AG04450 (cell line): ENCODE measurements at regions not wholly inside any gene's neighbourhood (a gene's known extent, or its start where the extent isn't known, plus 50 kb on each side); places are given as distances from the start of the nearest gene placed in this dataset.

Experiments
- CTCF ChIA-PET: fragments of 300-600, 350-600 bp; formaldehyde crosslinking; extraction: SDS; loops from one replicate; lab custom pipeline; 2022; ENCODE audit warnings: antibody characterized with exemption, inconsistent platforms; lab: Charles Lee
- POLR2A ChIA-PET: fragments of 350-600 bp; formaldehyde crosslinking; extraction: SDS; loops from one replicate; lab custom pipeline; 2021; ENCODE audit warnings: antibody characterized with exemption, inconsistent platforms; lab: Yijun Ruan, JAX
- DNase-seq: peaks from one replicate; pipeline ENCODE4 v3.0.0-alpha.2; 2011; ENCODE audit warnings: low read depth, low spot score
- H3K27ac ChIP-seq: one replicate; pipeline ENCODE4 v1.5.1; 2012; ENCODE audit warnings: low read depth, low read length, control low read depth
- H3K27me3 ChIP-seq: one replicate; pipeline ENCODE4 v1.6.0; 2012; ENCODE audit warnings: low read length; ENCODE audit not compliant: control insufficient read depth, insufficient read depth
- H3K4me3 ChIP-seq: 2 replicates; pipeline ENCODE4 v1.5.1; 2011; ENCODE audit warnings: mild to moderate bottlenecking, low read depth, low read length, control low read depth
- H3K9me3 ChIP-seq: 2 replicates; pipeline ENCODE4 v1.5.1; 2012; ENCODE audit warnings: low read length; ENCODE audit not compliant: control insufficient read depth, insufficient read depth
- TF ChIP-seq, protein P1 (sequence below): IDR thresholded peaks from 2 replicates; pipeline ENCODE4 v1.5.1; 2011; ENCODE audit warnings: low read depth, low read length, control low read depth, inconsistent platforms

DNA sequence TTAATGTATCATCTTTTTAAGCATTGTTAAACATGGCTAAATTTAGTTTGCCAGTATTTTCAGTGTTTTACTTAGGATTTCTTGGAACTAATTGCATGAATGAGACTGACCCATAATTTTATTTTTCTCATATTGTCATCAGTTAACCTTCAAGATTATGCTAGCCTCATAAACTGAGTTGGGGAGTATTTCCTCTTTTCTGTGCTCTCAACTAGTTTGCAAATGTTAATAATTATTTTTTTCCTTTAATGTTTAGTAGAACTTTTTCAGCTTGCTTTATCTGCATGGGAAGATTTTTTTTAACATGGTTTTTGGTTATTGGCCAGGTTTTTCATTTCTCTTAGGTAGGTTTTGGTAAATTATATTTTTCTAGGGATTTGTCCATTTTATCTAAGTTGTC lies 235.4 kb upstream of the SESN3 start:
- H3K27ac ChIP-seq, result no peak overlapping the region
- no peak overlapping the region for H3K4me3 ChIP-seq
- TF ChIP-seq, protein P1, sequence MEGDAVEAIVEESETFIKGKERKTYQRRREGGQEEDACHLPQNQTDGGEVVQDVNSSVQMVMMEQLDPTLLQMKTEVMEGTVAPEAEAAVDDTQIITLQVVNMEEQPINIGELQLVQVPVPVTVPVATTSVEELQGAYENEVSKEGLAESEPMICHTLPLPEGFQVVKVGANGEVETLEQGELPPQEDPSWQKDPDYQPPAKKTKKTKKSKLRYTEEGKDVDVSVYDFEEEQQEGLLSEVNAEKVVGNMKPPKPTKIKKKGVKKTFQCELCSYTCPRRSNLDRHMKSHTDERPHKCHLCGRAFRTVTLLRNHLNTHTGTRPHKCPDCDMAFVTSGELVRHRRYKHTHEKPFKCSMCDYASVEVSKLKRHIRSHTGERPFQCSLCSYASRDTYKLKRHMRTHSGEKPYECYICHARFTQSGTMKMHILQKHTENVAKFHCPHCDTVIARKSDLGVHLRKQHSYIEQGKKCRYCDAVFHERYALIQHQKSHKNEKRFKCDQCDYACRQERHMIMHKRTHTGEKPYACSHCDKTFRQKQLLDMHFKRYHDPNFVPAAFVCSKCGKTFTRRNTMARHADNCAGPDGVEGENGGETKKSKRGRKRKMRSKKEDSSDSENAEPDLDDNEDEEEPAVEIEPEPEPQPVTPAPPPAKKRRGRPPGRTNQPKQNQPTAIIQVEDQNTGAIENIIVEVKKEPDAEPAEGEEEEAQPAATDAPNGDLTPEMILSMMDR, result no peak
- ChIA-PET POLR2A (no interaction called here), CTCF (no interaction called here)
- DNase-seq, result no peak
- H3K27me3 ChIP-seq, result no peaks in the 10 kb centered on the region
- H3K9me3 ChIP-seq, result no peaks in the 10 kb centered on the region

DNA sequence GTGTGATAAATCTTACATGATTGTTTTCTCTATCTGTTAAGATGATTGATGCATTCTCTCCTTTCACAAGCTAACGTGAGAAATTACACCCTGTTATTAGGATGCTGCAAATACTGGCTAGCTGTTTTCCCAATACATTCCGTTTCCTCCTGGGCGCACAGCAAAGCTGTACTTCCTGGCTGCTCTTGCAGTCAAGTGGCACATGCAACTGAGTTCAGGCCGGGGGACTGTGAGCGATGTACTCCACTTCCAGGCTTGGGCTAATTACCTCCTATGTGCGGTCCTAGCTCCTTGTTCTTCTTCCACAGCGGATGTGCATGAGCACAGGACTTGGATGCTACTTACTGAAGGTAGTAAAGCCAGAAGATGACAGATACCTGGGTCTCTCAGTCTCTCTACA lies 234.9 kb upstream of the SESN3 start:
- POLR2A ChIA-PET, result no interaction called here
- CTCF ChIA-PET, result no interaction called here
- no peak for DNase-seq
- no peaks in the 10 kb centered on the region for H3K9me3 ChIP-seq
- TF ChIP-seq, protein P1, result no peak
- H3K27me3 ChIP-seq, result no peaks in the 10 kb centered on the region
- H3K4me3 ChIP-seq, result no peak overlapping the region
- no peak overlapping the region for H3K27ac ChIP-seq

DNA sequence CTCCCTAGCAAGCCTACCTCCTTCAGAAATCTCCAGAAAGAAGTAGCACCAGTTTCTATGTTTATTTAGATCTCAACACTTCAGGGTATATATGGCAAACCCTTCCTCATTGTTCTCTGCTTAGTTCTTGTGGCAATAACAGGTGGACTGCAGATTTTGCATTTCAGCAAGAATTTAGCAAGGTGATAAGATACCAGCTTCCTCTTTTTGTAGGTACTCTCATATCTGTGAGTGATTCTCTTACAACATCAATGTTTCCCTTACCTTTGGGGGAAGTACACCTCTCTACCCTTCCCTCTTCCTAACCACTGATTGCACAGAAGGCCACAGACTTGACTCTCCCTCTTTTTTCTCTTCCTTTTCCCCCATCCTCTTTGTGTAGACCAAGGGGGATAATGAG lies 230.9 kb upstream of the SESN3 start:
- POLR2A ChIA-PET, result no interaction called here
- Histone ChIP-seq H3K27ac (no peak overlapping the region), H3K4me3 (no peak overlapping the region), H3K27me3 (no peaks in the 10 kb centered on the region), H3K9me3 (no peaks in the 10 kb centered on the region)
- TF ChIP-seq, protein P1, result no peak
- CTCF ChIA-PET, result no interaction called here
- DNase-seq, result no peak

DNA sequence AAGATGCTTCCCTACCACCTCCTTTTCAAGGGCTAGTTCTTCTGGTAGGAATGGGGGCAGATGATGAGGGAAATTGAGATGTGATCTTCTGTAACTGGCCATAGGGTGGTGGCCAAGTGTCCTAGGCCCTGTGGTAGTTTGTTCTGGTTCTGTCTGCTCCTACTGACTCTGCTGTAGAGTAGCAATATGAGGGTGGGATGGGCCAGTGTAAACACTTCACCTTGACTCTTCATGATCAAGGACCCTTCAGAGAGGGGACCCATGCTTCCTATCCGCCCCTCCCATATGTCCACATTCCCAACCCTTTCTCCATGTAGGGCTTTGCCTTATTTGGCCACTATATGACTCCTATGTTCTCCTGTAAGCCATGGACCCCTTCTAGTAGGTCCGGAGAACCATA lies 230.3 kb upstream of the SESN3 start:
- no peaks in the 10 kb centered on the region for H3K9me3 ChIP-seq
- DNase-seq, result no peak
- ChIA-PET POLR2A (no interaction called here), CTCF (no interaction called here)
- TF ChIP-seq, protein P1, result no peak
- H3K27ac ChIP-seq, result no peak overlapping the region
- no peak overlapping the region for H3K4me3 ChIP-seq
- no peaks in the 10 kb centered on the region for H3K27me3 ChIP-seq

DNA sequence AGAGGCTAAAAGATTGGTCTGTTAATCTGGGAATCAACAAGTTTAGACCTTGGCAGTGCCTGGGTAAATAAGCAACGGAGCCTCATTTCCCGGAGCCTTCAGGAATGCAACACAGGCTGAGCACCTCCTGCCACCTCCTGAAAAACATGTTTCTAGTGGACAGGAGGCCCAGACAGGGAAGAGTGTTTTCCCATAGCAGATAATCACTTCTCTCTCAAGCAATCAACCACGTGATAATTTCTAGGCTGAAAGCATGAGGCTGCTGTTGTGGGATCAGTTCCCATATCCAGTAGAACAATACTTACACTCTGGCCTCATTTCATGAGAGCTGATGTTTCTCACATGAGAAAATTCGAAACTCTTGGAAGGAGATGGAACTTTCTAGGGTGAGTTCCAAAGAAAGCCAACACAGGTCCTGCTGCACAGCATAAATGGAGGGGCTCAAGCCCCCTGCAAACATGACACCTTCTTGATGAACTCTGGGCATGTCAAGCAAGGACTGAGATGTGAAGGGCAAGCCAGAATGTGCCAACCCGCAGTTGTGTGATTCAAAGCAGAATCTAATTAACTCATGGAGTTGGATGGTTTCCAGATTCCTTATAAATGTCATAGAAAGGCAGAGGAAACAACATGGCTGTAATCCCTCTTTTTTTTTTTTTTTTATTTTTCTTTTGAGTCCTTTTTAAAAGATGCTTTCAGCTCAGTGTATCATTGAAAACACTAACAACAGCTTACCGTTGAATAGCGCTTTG lies 228.5 kb upstream of the SESN3 start:
- Histone ChIP-seq H3K9me3 (no peaks in the 10 kb centered on the region), H3K27ac (no peak overlapping the region), H3K27me3 (no peaks in the 10 kb centered on the region), H3K4me3 (no peak overlapping the region)
- POLR2A ChIA-PET, result no interaction called here
- no peak for DNase-seq
- TF ChIP-seq, protein P1, result no peak
- CTCF ChIA-PET, result no interaction called here
